Stimulated activated CD4-positive, alpha-beta T cell treated with anti-CD3 and anti-CD28 coated beads, Interleukin-12 subunit alpha, Interleukin-12 subunit beta, amount 100 ng/mL, for 48 hours (primary cell): ENCODE measurements at regions not wholly inside any gene's neighbourhood (a gene's known extent, or its start where the extent isn't known, plus 50 kb on each side); places are given as distances from the start of the nearest gene placed in this dataset.
"Not testable (repeated sequence)": the region's sequence is repeated elsewhere in the genome, so short reads cannot be mapped to it uniquely, and the experiment has no call there.

Source experiments
- DNase-seq, 3 donors: peaks; one replicate each; pipeline ENCODE4 v3.0.0-alpha.2; 2020; ENCODE audit warnings: low read depth in 2 of 3, low spot score in 1 of 3

DNA sequence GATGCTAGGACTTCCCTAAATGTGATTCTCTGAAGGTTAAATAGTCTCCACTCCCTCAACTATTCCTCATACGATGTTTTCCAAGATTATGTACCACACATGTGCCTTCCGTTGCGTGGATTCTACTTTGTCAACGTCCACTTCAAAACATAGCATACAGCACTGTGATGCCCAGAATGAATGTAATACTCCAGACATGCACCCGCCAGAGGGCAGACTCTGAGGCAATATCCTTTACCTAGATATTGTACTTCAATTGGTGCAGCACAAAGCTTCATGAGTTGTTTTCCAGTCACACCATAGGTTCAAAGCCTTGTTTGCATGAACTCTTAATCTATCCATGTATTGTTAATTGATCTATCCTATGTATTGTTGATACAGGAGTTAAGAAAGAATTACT is 201.0 kb upstream of the NABP1 start:
- no peak for DNase-seq

DNA sequence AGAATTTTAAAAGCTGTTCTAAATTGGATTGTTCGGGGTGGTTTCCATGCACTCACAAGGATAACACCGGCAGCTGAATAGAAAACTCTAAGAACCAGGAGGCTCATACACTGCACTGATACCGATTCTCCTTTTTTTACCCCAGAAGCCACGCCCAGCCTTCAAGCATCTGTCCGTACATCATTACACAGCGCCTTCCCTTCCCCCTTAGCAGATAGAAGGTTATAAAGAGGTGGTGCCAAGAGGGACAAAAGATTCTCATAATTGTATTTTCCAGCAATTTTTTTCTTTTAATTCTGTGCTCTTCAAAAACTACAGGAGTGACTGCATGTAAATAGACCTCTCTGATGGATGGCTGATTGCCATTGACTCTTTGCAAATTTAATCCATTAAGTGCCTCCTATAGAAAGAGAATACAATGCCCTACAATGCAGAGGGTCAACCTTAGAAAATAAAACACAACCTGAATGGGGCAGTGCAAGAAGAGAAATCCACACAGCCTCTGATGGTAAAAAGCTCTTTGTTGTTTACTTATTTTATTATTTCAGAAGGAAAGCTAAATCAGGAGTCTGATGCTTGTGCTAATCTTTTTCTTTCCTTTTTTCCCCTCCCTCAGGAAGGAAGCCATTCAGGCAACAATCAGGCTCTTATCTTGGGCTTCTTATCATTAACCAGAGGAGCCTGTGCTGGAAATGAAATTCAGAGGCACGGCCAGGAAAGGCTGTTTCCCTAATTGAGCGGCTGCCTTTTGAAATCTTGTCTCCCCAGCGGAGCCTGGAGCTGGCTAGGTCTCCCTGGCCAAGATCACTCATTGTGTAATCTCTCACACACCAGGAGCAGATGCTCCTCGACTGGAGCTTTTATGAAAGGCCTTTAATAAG is 198.9 kb upstream of the NABP1 start:
- no peak for DNase-seq

DNA sequence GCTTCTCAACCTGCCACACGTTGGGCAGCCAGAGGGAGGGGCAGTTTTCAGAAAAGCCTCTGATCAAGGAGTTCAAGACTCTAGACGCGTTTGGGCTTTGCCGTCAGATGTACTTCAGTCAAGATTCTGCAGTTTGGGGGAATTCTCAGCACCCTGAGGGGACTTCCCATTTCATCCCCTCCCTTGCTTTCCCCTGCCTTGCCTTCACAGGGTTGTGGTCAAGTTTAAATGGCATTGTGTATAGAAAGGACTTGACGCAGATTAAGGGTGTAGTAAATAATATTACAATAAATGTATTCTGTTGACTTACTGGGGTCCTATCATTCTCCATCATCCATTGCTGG is 198.3 kb upstream of the NABP1 start:
- no peak for DNase-seq

DNA sequence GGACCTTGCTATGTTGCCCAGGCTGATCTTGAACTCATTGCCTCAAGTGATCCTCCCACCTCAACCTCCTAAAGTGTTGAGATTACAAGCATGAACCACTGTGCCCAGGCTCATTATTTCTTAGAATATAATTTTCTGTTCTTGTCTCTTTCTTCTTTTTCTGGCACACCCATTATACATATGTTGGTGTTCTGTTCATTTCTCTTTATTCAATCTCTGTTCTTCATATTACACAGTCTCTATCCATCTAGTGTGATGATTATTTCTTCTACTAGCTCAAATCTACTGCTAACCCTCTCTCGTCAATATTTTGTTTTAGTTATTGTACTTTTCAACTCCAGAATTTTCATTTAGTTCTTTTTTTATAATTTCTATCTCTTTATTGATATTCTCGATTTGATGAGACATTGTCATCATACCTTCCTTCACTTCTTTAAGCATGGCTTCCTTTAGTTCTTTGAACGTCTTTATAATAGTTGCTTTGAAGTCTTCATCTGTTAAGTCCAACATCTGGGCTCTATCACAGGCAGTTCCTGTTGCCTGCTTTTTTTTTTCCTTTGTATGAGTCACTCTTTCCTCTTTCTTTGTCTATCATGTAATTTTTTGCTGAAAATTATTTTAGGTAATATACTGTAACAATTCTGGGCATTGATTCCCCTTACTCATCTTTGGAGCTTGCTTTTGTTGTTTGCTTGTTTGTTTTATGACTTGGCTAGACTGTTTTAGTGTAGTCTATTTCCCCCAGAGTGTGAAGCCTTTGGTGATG is 196.4 kb upstream of the NABP1 start:
- no peak for DNase-seq

DNA sequence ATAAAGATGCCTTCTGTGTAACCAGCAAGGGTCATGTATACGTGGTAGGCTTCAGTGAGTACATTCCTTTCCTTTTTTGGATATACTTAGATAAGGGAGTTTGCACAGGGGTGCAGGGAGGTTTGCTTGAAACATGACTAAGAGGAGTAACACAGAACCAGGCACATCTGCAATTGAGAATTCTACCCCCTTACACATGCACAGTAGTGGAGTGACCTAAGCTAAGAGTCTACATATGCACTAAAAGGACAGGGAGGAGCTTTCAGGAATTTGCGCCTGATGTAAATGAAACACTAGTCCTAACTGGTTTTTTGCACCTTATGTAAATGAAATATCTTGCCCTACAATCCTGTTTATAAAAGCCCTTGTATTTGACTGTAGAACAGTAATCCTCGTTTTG is 194.8 kb upstream of the NABP1 start:
- no peak for DNase-seq

DNA sequence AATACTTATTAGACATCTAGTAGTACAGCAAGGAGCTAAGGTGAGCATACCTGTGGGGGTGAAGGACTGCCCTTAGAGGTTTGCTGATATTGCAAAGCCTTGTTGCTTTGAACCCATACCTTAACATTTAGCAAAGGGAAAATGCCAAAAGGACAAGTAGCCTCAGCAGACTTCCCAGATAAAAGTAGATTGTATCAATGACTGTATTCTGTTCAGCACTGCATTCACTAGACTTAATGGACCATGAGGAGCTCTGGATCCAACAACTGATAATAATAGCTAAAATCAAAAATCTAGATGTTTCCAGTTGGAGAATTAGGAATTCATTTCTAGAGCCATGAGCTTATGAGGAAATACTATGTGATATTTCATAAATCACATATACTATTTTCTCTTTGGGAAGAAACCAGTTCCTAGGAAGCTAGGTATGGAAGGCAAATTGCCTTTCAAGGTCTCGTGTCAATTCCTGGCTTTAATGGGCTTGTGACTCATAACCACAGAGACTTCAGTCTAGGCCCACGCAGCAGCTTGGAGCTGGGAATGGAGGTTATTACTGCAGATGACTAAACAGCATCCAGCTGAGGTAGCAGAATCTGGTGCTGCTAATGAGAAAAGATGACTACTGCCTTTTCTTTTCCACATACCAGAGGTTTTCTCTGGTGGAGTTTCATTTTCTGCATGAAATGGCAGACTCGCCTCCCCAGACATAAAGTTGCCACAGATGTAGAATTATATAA is 191.2 kb upstream of the NABP1 start:
- peak; percentile 5 to 13 (median 7) for DNase-seq

DNA sequence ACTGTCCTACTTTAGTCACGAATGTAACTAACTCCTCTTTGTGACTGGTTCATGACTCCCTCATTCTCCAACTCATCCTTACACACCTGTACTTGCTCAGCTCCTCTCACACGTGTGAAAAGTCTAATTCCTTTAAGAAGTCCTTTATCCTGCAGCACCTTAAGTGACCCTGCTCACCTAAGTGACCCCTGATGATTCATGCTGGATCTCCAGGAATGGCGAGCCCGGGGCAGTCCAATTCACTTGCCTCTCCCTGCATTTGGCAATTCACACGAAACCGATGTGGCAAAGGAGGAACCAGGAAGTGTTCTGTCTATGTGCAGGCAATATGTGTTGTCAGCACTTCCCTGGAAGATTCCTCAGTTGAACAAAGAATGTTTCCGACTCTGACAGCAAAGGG is 189.8 kb upstream of the NABP1 start:
- no peak for DNase-seq

DNA sequence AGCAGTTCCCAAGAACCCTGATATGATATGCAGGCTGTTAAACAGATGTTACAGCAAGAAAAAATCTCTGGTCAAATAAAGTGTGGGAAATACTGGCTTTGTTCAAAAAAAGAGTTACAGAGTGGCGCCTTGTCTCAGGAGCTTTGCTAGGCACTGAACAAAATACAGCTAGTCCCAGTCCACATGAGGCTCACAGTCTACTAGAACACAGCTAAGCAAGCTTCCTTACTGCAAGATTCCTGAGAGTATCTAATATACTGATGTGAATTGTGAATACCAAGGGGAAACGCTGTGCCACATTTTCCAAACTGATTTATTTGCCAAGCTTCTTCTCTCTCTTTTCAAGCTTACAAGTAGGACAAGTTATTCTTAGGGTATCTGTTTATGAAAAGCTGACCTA is 188.8 kb upstream of the NABP1 start:
- no peak for DNase-seq

DNA sequence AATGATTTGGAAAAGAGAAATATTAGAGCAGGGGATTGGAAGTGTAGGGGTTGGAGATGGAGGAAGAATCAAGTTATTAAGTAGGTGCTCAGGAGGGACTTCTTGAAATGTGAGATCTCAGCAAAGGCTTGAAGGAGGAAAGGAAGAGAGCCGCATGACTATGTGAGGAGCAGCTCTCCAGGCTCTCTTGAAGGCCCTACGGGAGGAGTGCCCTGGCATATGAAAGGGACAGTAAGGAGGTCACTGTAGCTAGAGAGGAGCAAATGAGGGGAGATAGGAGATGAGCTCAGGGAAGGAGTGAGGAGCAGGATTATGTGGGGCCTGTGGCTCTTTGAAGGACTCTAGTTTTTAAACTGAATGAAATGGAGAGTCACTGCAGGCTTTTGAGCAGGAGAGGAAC is 181.1 kb upstream of the NABP1 start:
- no peak for DNase-seq

DNA sequence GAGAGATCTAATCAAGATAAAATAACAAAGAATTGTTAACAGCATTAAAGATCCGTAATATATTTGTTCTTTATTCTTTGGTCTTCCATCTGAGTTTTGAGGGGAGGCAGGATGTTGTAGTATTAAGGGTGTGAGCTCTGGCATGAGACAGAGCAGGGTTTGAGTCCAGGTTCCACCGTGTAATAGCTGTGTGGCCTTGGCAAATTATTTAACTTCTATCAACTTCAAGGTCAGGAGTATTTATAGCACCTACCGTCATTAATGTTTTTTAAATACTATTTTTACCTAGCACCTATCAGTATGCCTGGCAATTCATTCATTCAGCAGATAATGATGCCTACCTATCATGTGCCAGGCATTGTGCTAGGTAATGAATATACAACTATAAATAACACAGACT is 180.1 kb upstream of the NABP1 start:
- DNase-seq = no peak

DNA sequence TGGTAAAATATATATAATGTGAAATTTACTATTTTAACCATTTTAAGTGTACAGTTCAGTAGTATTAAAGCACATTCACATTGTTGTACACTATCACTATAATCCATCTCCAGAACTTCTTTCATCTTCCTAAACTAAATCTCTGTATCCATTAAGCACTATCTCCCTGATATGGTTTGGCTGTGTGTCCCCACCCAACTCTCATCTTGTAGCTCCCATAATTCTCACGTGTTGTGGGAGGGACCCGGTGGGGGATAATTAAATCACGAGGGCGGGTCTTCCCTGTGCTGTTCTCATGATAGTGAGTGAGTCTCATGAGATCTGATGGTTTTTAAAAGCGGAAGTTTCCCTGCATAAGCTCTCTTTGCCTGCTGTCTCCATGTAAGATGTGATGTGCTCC is 178.9 kb upstream of the NABP1 start:
- DNase-seq = no peak

DNA sequence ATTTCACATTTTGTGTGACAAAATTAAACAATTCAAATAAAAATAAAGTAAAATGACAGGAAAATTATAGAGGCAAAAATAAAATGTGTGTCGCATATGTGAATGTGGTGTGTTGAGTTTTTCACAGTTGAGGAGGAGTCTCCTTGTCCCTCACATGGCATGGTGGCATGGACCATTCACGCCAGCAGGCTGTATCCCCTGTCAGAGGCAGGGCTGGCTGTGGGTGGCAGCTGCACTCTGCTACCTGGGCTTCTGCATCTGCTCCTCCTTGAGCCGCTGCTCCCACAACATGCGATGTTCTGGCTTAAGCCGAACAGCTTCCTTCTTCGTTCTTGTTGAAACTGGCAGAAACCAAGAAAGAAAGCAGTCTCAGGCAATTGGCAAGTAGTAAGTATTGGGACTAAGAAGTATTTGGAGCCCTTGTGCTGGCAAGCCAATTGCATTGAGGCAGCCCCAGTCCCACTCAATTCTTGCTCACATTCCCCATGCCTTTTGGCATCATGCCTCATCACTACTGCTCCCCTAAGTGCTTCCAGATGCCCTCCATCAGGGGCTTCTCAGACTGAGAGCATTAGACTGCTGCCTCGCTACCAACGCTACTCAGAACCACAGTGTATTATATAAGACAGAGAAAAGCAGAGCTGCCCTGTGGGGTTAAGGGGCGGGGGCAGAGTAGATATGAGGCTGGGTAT is 177.9 kb upstream of the NABP1 start:
- DNase-seq = no peak

DNA sequence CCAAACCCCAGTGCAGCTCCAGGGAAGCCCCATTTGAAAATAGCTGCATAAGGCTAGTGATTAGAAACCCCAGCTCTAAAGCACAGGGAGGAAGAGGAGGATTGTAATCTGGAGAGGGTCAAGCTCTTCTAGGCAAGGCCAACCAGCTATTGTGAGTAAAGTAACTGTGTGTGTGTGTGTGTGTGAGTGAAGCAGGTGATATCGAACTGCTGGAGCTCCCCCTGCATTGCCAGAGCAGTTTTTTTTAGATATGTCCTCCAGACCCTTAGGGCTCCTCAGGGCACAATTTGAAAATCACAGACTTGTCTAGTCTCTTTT is 177.4 kb upstream of the NABP1 start:
- no peak for DNase-seq

DNA sequence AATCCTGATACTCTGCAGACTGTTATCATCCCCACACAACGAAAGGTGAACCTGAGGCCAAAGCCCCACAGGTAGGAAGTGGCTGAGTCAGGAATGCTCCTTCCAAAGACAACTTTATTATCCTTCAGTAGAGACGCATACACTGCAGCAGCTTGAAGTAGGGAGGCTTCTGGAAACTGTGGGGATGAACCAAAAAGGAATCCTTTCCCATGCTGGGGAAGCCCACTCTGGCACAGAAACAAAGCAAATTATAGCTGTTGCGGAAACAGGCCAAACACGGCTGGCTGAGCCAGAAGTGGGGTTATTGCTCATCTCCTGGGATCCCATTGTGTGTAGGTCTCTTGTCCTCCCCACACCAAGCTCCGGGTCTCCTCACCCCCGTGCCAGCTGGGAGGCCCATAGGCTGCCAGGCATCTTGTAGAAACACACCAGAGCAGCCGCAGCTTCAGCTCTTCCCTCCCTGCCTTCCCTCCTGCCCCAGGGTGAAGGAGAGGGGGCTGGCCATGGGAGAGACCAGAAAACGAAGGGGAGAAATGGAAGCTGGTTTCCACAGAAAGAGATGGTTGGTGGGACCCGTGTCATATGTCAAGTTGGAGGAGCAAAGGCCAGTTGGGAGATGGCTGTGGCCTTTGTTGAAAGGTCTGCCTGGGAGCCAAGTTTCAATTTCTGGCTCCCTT is 176.9 kb upstream of the NABP1 start:
- DNase-seq = no peak

DNA sequence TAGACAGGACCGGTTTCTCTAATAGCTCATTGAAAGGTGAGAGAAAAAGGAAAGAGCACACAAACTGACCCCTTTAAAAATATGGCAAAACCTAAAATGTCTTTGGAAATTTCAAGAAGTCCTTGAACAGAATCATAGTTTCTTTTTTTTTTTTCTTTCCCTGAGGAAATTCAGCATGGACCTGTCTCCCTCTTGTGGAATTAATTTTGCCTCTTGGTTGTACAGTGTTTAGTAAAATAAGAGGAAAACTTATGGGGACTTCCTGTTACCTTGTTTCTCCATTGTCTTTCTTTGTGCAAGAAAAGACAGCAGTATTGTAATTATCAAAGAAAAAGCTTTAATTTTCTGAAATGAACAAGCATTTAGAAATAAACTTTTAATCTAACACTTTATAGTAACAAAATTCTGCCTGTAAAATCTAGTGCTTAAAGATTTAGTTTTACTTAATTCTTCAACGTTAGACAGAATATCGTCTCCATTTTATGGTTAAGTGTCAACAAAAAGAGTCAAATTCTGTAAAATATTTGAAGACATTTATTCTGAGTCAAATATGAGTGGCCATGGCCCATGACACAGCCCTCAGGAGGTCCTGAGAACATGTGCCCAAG is 176.3 kb upstream of the NABP1 start:
- no peak for DNase-seq

DNA sequence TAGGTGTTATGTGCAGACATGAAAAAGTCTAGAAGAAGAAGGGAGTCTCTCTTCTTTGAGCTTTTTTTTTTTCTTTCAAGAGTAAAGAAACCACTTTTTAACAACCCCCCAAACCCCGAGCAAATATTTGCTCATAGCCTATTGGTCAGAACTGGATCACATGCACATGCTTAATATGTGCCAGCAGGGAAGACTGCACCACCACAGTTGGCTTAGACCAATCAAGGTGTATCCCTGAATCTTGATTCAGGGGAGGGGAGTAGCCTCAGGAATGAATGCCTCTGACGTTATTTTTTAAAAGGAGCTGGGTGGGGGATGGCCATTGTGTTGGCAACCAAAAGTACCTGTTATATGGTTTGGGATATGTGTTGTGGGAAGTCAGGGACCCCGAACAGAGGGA is 171.4 kb upstream of the NABP1 start:
- no peak for DNase-seq

DNA sequence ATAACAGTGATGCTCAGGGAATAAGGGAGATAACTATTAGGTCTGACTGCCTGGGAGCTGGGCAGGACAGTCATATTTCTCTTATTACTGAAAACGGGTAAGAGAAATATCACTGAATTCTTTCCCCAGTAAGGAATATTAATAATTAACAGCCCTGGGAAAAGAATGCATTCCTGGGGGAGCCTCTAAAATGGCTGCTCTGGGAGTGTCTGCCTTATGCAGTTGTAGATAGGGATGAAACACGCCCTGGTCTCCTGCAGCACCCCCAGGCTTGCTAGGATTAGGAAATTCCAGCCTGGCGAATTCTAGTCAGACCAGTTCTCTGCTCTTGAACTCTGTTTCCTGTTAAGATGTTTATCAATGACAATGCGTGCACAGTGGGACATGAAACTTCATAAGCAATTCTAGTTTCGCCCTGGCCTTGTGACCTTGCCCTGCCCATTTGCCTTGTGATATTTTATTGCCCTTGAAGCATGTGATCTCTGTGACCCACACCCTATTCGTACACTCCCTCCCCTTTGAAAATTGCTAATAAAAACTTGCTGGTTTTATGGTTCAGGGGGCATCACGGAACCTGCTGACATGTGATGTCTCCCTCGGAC is 170.6 kb upstream of the NABP1 start:
- DNase-seq = not testable (repeated sequence)

DNA sequence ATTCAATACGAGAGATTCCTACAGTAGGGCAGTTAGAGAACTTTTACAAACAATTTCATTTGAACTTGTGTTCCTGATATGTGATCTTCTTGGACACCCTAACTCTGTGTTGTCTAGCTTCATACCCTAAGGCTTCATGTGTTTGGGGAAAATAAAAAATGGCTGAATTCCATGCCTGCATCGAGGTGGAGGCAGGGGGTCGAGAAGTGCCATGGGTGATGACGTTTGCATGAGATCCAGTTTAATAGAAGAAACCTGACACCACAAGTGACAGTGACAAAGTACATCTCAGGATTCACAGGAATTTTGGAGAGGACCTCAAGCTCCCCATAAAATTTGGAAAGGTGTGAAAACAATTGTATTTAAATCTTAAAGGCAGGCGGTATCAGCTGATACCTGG is 169.2 kb upstream of the NABP1 start:
- DNase-seq = no peak

DNA sequence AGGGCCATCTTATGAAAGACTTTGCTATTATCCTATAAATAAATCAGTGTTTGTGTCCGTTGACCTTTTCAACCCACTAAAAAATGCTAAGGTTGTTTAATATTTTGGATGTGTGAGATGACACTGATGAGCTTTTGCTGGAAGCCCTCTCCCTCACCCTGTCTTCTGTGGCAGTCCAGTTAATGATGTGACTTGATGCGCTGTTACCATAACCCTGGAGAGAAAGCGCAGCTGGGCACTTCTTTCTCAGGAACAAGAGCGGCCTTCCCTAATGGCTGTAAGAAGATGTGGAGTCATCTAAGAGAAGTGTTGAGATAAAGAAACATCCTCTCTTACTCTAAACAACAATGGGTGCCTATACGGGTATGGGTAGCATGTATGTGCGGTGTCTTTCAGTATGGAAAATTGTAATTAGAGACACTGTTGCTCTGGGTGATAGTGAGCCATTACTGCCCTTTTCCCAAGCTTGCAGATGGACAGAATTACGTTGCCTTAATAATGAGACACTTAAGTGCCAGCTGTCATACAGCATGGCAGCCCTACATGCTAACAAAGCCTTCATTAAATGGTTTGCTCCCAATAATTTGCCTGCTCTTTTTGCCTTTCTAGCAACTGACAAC is 165.6 kb upstream of the NABP1 start:
- no peak for DNase-seq

DNA sequence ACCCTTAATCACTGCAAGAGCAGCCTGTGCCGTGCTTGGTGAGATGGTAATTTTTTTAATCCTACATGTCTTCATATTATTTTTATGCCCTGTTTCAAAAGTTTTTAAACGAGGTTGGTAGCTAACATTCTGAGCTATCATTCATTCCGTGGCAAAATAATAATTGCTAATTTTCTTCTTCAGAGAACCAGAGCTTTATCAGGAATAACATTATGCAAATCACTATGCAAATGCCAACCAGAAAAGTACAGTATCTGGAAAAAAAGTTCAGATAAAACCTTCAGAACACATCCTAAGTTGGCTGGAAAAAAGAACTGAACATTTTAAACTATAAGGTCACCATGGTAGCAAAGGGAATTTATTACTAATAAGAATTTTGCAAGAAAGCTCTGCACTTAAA is 165.1 kb upstream of the NABP1 start:
- DNase-seq = no peak
